ENCODE measurements at regions not wholly inside any gene's neighbourhood (a gene's known extent, or its start where the extent isn't known, plus 50 kb on each side); places are given as distances from the start of the nearest gene placed in this dataset.
"Not testable (repeated sequence)": the region's sequence is repeated elsewhere in the genome, so short reads cannot be mapped to it uniquely, and the experiment has no call there.

- not testable (repeated sequence) for FAIRE-seq
Measured at GRCh38 chr2:111310395-111310794, 189.7 kb downstream of the BCL2L11 start.

DNA sequence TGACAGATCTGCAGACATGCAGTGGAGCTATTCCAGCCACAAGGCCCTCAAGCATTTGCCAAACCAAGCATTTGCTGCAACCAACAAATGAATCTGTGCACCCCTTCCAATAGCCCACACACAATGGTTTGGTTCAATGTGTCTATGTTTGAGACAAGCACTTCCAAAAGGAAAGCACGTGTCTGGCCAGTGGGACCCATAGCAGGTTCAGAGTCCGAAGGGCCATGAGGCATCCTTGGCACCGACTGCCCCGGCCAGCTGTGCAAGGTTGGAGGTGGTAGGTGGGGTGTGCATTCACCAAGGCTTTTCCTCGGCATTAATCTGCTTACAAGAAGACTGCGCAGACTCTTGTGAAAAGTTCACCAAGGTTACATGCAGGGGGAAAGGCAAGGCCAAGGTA lies 190.9 kb downstream of the BCL2L11 start:
- H3K36me3 ChIP-seq (ENCODE audit: control insufficient read depth in 2 of 2, extremely low read depth in 1 of 2, insufficient read depth in 2 of 2, low read length in 2 of 2); H3K79me2 ChIP-seq (ENCODE audit: control insufficient read depth, insufficient read depth, low read length); FAIRE-seq; dilution Hi-C loops (cut with MboI; ENCODE audit: extremely low pct_ligation_motif_present, low sequenced_read_pairs); H3K27me3 ChIP-seq (ENCODE audit: control insufficient read depth in 2 of 2, insufficient read depth in 2 of 2, low read length in 2 of 2); H3K4me3 ChIP-seq (replicated peaks in 1 of 3; ENCODE audit: insufficient read depth in 1 of 3, low read depth in 1 of 3, low read length in 3 of 3); H3K4me1 ChIP-seq (ENCODE audit: control insufficient read depth, extremely low read depth, insufficient read depth, low read length); H3K9me1 ChIP-seq (replicated peaks; ENCODE audit: control insufficient read depth, extremely low read depth, insufficient read depth, low read length); H3K27ac ChIP-seq (ENCODE audit: insufficient read depth, low read depth, low read length); H3K4me2 ChIP-seq (ENCODE audit: insufficient read depth, low read length); CTCF ChIA-PET; DNase-seq (ENCODE audit: low read depth, low spot score); H3K9me3 ChIP-seq (replicated peaks; ENCODE audit: control insufficient read depth, insufficient read depth, low read length); intact Hi-C loops (cut with micrococcal nuclease); H2AFZ ChIP-seq (ENCODE audit: low read depth, low read length); POLR2A ChIA-PET; BruUV-seq (replicated peaks); H4K20me1 ChIP-seq (replicated peaks; ENCODE audit: control insufficient read depth, extremely low read depth, insufficient read depth, low read length); H3K9ac ChIP-seq (replicated peaks; ENCODE audit: extremely low read depth, insufficient read depth, low read length): not testable (repeated sequence)

More at GRCh38 chr2:111310395-111310794, 189.7 kb downstream of the BCL2L11 start:
- H3K9ac ChIP-seq (replicated peaks; ENCODE audit: extremely low read depth, insufficient read depth, low read length); H3K4me3 ChIP-seq (replicated peaks in 1 of 3; ENCODE audit: insufficient read depth in 1 of 3, low read depth in 1 of 3, low read length in 3 of 3); H3K79me2 ChIP-seq (ENCODE audit: control insufficient read depth, insufficient read depth, low read length); H3K9me3 ChIP-seq (replicated peaks; ENCODE audit: control insufficient read depth, insufficient read depth, low read length); BruUV-seq (replicated peaks); H3K4me1 ChIP-seq (ENCODE audit: control insufficient read depth, extremely low read depth, insufficient read depth, low read length); H3K36me3 ChIP-seq (ENCODE audit: control insufficient read depth in 2 of 2, extremely low read depth in 1 of 2, insufficient read depth in 2 of 2, low read length in 2 of 2); dilution Hi-C loops (cut with MboI; ENCODE audit: extremely low pct_ligation_motif_present, low sequenced_read_pairs); H3K27me3 ChIP-seq (ENCODE audit: control insufficient read depth in 2 of 2, insufficient read depth in 2 of 2, low read length in 2 of 2); CTCF ChIA-PET; H2AFZ ChIP-seq (ENCODE audit: low read depth, low read length); H3K27ac ChIP-seq (ENCODE audit: insufficient read depth, low read depth, low read length); POLR2A ChIA-PET; intact Hi-C loops (cut with micrococcal nuclease); H3K4me2 ChIP-seq (ENCODE audit: insufficient read depth, low read length); H4K20me1 ChIP-seq (replicated peaks; ENCODE audit: control insufficient read depth, extremely low read depth, insufficient read depth, low read length); DNase-seq (ENCODE audit: low read depth, low spot score); H3K9me1 ChIP-seq (replicated peaks; ENCODE audit: control insufficient read depth, extremely low read depth, insufficient read depth, low read length): not testable (repeated sequence)

DNA sequence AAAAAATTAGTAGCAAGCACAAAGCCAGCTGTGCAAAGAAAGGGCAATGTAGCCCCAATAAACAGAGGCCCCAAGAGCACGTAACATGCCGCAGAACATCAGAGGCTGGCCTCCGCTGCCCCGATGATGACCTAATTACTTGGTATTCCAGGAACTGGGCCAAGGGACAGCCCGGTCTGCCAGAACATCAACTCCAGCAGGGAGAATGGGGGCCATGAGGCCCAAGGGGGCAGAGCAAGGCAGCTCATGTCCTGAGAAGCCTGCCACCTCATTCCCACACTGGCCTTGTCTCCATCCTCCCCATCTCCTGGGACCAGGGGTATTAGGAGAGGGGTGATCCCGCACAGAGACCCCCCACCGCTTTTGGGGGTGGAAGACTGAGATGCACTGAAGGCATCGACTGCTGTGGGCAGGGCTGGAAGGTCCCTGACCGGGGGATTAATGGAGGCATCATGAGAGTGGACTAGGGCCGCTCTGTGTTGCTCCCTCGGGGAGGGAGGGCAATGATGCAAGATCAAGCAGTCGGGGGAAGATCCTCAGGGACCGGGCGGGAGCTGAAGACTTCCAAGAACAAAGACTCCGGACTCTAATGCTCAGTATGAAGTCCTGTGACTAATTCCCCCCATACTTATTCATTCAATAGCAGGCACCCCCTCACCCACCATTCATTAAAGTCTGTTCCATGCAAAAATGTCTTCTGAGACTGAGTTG lies 192.3 kb downstream of the BCL2L11 start:
- CTCF ChIA-PET, FAIRE-seq: not testable (repeated sequence)

DNA sequence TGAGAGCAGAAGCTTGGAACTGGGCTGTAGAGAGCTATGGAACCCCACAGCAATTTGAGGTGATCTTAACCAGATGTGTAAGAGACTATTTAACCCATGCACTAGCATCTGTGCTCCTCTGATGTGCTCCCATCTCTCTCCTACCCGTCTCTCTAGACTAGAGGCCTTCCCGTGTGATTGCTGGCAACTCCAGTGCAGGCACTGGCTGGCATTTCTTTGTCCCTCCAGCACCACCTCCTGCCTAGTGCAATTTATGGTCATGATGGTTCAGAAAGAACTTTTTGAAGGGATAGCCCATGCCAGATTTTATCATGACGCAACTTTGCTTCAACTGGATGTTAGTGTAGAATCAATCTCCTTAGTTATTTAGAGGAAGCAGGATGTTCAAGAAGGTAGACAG lies 193.0 kb downstream of the BCL2L11 start:
- H3K9ac ChIP-seq (replicated peaks; ENCODE audit: extremely low read depth, insufficient read depth, low read length); H3K9me1 ChIP-seq (replicated peaks; ENCODE audit: control insufficient read depth, extremely low read depth, insufficient read depth, low read length); H3K9me3 ChIP-seq (replicated peaks; ENCODE audit: control insufficient read depth, insufficient read depth, low read length); dilution Hi-C loops (cut with MboI; ENCODE audit: extremely low pct_ligation_motif_present, low sequenced_read_pairs); H3K4me1 ChIP-seq (ENCODE audit: control insufficient read depth, extremely low read depth, insufficient read depth, low read length); H4K20me1 ChIP-seq (replicated peaks; ENCODE audit: control insufficient read depth, extremely low read depth, insufficient read depth, low read length); DNase-seq (ENCODE audit: low read depth, low spot score); H3K4me3 ChIP-seq (replicated peaks in 1 of 3; ENCODE audit: insufficient read depth in 1 of 3, low read depth in 1 of 3, low read length in 3 of 3); H3K36me3 ChIP-seq (ENCODE audit: control insufficient read depth in 2 of 2, extremely low read depth in 1 of 2, insufficient read depth in 2 of 2, low read length in 2 of 2); CTCF ChIA-PET; H3K79me2 ChIP-seq (ENCODE audit: control insufficient read depth, insufficient read depth, low read length); intact Hi-C loops (cut with micrococcal nuclease); H3K4me2 ChIP-seq (ENCODE audit: insufficient read depth, low read length); H2AFZ ChIP-seq (ENCODE audit: low read depth, low read length); BruUV-seq (replicated peaks); H3K27me3 ChIP-seq (ENCODE audit: control insufficient read depth in 2 of 2, insufficient read depth in 2 of 2, low read length in 2 of 2); H3K27ac ChIP-seq (ENCODE audit: insufficient read depth, low read depth, low read length); FAIRE-seq; POLR2A ChIA-PET: not testable (repeated sequence)

More for the DNA sequence above, 192.3 kb downstream of the BCL2L11 start:
- H3K27me3 ChIP-seq (ENCODE audit: control insufficient read depth in 2 of 2, insufficient read depth in 2 of 2, low read length in 2 of 2); H3K9me1 ChIP-seq (replicated peaks; ENCODE audit: control insufficient read depth, extremely low read depth, insufficient read depth, low read length); H3K4me2 ChIP-seq (ENCODE audit: insufficient read depth, low read length); H4K20me1 ChIP-seq (replicated peaks; ENCODE audit: control insufficient read depth, extremely low read depth, insufficient read depth, low read length); H3K9me3 ChIP-seq (replicated peaks; ENCODE audit: control insufficient read depth, insufficient read depth, low read length); H3K36me3 ChIP-seq (ENCODE audit: control insufficient read depth in 2 of 2, extremely low read depth in 1 of 2, insufficient read depth in 2 of 2, low read length in 2 of 2); H2AFZ ChIP-seq (ENCODE audit: low read depth, low read length); dilution Hi-C loops (cut with MboI; ENCODE audit: extremely low pct_ligation_motif_present, low sequenced_read_pairs); H3K27ac ChIP-seq (ENCODE audit: insufficient read depth, low read depth, low read length); BruUV-seq (replicated peaks); POLR2A ChIA-PET; H3K4me1 ChIP-seq (ENCODE audit: control insufficient read depth, extremely low read depth, insufficient read depth, low read length); H3K9ac ChIP-seq (replicated peaks; ENCODE audit: extremely low read depth, insufficient read depth, low read length); intact Hi-C loops (cut with micrococcal nuclease); H3K4me3 ChIP-seq (replicated peaks in 1 of 3; ENCODE audit: insufficient read depth in 1 of 3, low read depth in 1 of 3, low read length in 3 of 3); H3K79me2 ChIP-seq (ENCODE audit: control insufficient read depth, insufficient read depth, low read length): not testable (repeated sequence)
- peak; percentile 35 for DNase-seq (ENCODE audit: low read depth, low spot score)
